HG03354 (cell line): ENCODE measurements at regions not wholly inside any gene's neighbourhood (a gene's known extent, or its start where the extent isn't known, plus 50 kb on each side); places are given as distances from the start of the nearest gene placed in this dataset.
"Not testable (repeated sequence)": the region's sequence is repeated elsewhere in the genome, so short reads cannot be mapped to it uniquely, and the experiment has no call there.

ENCODE experiments used
- ATAC-seq: cut with Tn5 transposase; IDR thresholded peaks from one replicate; pipeline ENCODE4 v1.9.1; 2021; ENCODE audit warnings: mild to moderate bottlenecking; ENCODE audit not compliant: unreplicated experiment, poor library complexity, severe bottlenecking

DNA sequence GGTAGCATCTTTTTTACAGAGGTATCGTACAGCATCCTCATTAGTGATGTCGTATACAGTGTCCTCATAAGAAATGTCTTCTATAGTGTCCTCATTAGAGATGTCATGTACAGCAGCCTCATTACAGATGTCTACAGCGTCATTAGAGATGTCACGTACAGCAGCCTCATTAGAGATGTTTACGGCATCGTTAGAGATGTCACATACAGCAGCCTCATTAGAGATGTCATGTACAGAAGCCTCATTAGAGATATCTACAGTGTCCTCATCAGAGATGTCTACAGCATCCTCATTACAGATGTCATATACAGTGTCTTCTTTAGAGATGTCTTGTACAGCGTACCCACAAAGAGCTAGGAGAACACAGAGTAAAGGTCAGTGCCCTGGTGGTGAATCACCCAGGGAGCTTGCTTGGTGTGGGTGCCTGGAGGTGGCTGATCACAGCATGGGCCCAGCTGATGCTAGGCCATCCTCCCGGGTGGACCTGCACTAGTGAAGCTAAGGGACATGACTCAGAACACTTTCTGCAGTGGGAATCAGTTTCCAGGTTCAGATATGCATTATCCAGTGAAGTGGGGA is 109.2 kb downstream of the IGLL1 start:
- no peak for ATAC-seq

DNA sequence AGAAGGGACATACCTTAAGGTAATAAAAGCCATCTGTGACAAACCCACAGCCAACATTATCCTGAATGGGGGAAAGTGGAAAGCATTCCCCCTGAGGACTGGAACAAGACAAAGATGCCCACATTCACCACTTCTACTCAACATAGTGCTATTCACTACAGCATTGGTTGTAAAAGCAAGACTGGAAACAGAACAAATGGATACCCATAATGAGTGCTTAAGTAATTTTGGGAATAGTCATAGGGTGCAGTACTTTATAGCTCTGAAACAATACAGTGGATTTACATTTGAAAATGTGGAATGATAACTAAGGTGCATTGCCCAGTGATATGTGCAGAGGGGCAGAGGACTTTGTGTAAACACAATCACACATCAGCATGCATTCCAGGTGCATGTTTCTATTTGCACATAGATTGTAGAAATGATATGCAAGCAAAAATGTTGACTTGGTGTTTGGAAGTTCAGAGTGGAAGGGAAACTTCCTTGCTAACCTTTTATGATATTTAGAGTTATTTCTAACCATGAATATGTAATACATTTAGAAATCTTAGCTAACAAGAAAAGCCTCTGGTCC is 112.3 kb downstream of the IGLL1 start:
- ATAC-seq, result no peak

DNA sequence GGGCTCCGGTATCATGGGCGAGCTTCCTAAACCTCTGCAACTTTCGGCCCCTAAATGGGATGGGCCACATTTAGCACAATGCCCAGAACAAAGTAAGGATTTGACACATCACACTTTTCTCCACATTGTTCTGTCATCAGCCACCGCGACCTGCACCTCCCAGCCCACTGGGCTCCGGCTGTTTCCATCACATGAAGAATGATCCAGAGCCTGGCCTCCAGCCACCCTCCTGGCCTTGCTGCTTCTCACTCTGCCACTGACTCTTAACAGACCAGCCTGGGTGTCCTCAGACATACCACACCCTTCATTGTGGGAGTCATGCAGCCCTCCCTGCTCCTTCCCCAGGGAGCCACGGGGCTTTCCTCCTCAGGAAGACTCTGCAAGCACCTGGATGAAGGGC is 113.7 kb downstream of the IGLL1 start:
- no peak for ATAC-seq

DNA sequence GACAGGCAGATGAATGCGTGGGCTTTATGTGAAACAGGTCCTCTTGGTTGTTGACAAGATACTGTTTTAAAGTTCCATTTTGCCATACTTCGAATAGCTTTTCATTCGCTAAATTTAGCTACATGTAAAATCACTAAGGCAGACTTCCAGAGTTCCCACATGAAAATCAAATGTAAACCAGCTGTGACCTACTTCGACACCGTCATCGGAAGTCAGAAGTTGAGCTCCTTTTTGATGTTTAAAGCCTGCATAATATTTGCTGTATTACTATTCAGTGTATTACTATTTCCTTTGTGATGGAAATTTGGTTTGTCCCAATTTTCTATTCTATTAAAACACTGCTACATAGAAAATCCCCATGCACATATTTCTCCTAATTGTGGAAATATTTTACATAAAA is 115.3 kb downstream of the IGLL1 start:
- not testable (repeated sequence) for ATAC-seq

DNA sequence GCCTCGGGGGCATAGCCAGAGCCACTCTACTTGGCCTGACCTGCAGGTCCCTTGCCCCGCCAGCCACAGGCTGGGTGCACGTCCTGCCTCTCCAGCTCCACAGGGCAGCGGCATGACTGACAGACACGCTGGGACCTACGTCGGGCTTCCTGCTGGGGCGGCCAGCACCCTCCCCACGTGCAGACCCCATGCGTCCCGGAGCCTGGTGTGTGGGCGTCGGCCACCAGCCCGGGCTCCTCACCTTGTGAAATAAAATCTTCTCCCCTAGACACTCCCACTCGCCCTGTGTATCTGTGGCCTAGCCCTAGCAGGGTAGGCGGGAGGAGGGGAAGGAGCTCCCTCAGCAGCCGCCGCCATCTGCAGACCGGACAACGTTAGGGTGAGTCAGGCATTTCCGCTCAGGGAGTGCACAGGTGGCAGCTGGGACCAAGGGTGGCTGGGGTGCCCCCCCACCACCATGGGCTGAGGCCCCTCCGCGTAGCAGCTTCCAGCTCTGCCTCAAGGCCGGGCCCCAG is 119.5 kb downstream of the IGLL1 start:
- not testable (repeated sequence) for ATAC-seq

DNA sequence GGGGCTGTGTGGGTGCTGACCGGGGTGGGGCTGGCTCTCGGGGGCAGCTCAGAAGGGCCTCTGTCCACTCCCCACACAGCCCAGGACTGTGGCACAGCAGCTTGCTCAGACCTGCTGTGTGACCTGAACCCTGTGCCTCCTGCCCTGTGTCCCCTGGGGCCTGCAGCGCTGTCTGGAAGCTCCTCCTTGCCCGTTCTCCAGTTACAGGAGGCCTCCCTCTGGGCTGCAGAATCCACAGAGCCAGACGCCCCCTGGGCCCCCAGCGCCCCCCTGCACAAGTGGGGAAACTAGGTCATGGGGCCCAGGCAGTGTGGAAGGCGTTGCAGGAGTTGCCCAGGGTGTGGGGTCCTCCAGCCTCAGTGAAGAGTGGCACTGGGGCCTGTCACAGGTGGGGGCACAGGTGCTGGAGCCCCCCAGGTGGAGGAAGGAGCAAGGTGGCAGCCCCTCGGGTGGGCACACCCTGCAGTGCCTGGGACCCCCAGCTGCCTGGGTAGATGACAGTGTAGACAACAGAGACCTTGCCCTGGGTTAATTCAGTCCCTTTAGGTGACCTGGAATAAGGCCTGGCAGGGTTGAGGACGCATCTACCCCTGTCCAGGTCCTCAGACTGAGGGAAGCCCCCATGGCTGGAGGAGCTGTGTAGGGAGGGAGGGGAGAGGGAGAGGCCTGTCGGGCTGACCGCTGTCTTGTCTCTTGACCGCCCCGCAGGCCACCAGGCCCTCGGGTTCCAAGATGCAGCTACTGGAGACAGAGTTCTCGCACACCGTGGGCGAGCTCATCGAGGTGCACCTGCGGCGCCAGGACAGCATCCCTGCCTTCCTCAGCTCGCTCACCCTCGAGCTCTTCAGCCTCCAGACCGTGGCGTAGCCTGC is 120.2 kb downstream of the IGLL1 start:
- ATAC-seq, result not testable (repeated sequence)

DNA sequence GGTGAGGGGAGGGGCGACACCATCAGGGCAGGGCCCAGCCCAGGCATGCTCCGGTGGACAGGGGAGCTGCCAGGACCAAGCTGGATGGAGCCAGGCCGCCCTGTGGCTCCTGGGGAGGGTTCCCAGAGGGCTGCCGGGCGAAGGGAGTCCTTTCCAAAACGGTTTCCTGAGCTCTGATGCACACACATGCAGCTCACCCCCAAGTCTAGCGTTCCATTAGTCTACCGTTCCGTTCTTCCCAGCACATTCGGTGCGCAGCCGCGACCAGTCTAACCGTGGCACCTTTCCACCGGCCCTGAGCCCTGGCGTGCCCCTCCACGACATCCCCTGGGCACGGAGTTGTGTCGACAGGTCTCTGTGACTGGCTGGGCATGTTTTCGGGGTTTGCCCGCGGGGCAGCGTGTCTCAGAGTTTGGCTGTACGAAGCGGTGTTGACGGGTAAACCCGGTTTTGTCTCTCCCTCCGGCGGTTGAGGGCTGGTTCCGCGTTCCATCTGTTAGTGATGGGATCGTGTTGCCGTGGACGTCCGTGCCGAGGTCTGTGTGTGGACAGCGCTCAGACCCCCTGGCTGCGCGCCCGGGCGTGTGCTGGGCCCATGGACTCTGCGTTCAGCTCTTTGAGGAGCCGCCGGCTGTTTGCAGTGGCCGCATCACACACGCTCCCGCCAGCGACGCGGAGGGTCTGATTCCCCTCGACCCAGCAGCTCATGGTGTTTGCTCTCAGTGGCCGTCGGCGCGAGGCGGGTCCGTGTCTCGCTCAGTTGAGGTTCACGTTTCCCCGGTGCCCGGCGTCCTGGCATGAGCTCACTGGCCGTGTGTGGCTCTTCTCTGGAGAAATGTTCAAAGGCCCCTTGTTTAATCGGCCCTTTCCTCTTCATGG is 121.2 kb downstream of the IGLL1 start:
- no peak for ATAC-seq

DNA sequence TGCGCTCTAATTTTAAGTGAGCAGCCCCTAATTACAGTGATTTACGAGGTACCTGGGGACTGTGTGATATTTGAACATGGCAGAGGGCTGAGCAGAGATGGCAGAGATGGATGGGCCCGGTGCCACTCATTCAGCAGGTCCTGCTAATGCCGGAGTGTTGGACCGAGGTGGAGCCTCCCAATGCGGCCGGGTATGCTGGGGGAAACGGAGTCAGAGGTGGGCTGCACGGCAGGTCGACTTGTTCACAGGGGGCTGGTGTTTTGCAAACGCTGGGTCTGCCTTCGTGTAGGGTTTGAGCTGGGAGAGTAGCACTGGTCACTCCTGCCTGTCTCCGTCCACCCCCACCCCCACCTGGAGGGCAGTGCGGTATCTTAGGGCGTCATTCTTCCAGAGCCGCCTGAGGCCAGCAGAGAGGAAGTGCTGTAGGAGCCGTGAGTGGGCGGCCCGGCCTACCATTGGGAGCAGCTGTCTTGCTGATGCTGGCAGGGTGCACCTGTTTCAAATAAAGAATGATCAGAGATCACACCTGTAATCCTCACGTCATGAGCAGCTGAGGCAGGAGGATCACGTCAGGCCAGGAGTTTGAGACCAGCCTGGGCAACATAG is 122.6 kb downstream of the IGLL1 start:
- ATAC-seq, result no peak

DNA sequence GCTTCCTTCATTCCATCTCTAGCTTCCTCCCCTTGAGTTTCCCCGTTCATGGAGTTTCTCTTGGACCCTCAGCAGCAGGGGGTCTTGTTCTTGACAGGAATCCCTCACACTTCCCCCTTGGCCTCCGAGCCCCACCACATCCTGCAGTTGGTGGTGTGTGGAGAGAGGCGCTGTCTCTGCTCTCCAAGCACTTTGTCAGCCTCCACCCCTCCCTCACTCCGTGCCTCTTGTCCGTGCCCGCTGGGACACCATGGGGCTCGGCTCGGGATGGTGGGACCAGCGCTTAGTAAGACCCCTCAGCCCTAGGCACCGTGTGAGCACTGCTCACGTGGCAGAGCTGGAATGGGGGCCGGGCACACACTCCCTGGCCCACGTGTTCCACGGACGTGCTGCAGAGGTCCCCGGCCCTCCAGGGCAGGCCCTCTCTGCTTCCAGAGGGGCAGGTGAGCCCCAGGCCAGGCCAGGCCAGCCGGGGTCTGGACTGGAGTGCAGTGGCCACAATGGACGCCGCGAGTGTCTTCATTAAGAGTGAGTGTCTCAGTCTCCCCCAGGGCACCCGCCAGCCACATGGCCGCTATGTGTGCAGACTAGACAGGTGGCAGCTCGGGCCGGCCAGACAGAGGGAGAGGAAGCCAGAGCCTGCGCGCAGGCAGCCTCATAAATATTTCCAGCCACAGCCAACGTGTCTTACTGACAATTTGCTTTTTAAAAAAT is 123.3 kb downstream of the IGLL1 start:
- not testable (repeated sequence) for ATAC-seq

DNA sequence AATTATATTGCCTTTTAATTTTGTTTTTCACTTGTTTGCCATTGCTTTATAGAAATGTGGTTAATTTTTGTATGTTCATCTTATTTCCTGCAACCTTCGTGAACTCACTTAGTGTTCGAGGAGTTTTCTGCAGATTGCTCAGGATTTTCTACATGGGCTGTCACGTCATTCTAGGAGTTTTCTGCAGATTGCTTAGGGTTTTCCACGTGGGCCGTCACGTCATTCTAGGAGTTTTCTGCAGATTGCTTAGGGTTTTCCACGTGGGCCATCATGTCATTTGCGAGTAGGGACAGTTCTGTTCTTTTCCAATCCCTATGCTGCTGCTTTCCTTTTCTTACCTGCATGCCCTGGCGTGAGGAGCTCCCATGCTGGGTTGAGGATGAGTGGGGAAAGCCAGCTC is 125.7 kb downstream of the IGLL1 start:
- ATAC-seq, result not testable (repeated sequence)

DNA sequence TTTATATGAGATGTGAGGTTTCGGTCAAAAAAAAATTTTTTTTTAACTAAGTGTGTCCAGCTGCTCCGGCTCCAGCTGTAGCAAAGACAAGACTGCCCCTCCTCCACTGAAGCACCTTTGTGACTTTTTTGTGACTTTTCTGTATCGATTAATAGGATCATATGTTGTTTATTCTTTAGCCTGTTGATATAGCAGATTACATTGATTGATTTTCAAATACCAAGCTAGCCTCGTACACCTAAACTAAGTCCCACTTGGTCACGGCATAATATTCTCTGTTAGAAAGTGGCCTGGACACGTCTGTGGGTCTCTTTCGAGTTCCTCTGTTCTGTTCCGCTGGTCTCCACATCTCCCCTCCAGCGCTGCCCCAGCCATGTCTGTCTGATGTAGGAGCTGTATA is 126.8 kb downstream of the IGLL1 start:
- ATAC-seq, result no peak

DNA sequence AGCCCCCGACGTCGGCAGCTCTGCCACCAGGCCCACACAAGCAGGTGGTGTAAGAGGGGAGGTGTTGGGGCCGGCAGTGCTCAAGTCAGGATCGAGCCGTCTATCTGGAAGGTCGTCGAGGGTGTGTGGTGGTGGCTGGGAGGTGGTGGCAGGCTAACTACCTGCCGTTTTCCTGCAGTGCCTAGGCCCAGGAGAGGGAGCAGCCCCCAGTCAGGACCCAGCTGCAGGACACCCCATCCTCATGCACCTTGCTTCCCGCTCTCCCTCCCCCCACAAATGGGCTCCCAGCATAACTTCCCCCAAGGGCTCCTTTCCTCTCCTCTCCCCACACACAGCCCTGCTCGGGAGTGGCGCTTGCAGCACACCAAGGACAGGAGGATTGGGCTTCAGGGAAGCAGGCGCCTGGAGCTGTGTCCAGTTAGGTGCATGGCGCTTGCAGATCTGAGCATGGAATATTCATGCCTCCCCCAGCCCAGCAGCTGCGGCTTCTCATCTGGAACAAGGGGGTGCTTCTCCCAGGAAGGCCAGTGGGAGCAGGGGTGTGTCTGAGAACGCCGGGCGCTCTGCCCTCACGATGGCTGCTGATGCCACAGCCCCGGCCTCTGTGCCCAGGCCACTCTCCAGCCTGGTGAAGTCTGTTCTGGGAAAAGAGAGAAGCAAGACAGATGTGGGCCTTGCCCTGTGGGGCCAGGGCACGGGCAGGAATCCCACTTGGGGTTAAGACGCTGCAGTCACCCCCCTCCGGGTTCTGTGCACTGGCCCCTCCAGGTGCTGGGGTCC is 127.7 kb downstream of the IGLL1 start:
- ATAC-seq, result no peak

DNA sequence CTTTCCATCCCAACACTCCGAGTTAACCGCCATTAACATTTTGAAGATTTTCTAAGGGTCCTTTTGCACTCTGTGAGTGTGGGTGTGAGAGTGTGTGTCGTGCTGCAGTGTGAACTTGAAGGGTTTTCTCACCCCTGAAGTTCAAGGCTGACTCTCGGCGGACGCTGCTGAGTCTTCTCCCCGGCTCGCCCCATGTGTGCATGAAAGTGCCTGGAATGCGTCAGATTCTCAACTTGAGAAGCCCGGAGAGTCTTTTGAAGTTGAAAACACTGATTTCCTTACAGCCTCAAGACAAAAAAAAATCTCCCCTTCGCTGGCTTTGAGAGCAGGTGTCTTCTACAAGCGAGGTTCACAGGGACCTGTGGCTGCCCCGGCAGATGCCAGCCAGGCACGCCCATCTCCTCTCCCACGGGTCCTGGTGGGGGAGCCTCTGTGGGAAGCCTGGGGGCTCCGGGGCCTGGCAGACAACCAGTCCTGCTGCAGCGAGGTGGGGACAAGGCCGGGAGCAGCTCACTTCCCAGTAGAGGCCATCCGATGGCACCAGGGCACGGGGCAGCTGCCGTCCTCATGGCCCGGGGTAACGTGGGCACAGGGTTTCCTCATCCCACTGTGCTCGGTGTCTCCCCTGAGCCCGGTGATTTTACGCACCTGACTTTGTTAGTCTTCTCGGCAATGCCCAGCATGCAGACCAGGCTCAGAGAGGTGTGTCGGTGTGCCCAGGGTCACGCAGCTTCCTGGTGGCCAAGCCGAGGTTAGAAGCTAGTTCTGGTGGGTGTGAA is 128.4 kb downstream of the IGLL1 start:
- ATAC-seq, result not testable (repeated sequence)

DNA sequence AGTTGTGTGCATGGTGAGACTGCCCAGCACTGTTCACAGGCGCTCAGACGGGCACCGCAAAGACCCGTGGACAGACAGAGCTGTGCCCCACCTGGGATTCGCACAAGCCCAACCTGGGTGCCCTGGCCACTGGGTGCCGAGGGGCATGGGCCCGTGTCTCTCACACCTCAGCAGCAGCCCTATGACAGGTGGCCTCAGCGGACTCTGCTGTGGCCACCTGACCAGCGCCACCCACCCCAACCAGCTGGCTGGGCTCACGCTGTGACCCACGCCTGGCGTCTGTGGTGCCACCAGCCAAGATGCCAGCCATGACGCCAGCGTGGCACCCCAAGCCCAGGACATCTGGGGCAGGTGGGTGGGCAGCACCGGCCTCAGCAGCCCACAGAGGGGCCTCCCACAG is 129.3 kb downstream of the IGLL1 start:
- ATAC-seq, result not testable (repeated sequence)

DNA sequence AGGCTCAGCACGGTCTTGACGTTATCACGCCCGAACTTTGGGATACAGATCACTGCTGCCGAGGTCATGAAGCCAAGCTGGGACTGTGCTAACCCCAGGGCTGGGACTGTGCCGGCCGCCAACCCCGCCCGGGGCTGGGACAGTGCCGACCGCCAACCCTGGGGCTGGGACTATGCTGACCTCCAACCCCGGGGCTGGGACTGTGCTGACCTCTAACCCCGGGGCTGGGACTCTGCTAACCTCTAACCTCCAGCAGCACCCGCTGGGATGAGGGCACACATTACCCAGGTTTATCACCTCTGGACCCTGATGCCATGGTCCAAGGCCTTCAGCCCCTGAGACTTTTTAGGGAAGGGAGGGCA is 129.7 kb downstream of the IGLL1 start:
- ATAC-seq, result no peak

DNA sequence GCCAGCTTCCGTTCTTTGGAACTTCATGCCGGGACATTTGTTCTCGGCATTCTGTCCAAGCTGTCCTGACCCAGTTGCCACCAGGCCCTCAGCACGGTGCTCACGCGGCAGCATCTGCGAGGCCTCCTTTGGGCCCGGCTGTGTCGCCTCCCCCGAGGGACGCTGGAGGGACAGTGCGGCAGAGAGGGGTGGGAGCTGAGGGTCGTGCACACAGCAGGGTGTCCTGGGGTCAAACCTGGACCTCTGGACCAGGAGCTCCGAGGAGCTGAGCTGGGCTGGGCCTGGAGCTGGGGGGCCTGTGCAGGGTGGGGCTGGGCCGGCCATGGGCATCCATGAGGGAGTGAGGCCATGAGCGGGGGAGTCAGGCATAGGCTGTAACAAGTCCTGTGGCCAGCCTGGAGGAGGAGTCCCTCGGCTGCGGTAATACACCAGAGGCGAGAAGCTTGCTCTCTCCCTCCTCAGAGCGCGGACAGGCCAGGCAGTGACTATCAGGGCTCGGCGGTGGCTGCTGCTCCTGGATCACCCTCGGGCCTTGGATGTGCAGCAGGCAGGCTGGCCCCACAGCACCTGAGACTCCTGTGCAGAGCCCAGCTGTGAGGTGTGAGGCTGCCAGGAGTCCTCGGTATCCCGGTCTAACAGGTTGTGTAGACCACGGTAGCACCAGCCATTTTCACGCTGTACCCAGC is 130.2 kb downstream of the IGLL1 start:
- not testable (repeated sequence) for ATAC-seq
